ENCODE measurements at regions not wholly inside any gene's neighbourhood (a gene's known extent, or its start where the extent isn't known, plus 50 kb on each side); places are given as distances from the start of the nearest gene placed in this dataset.
"Not testable (repeated sequence)": the region's sequence is repeated elsewhere in the genome, so short reads cannot be mapped to it uniquely, and the experiment has no call there.

GRCh38 chr1:242805360-242805759, 280.9 kb upstream of the PLD5 start:
- TF ChIP-seq EZH2phosphoT487 (IDR thresholded peaks at IDR 0.05; ENCODE audit: borderline replicate concordance, low read length); CTCF (IDR thresholded peaks at IDR 0.05; ENCODE audit: low read depth, low read length, poor library complexity, severe bottlenecking): not testable (repeated sequence)

Measured in DOHH2 (cell line).